ENCODE measurements at regions not wholly inside any gene's neighbourhood (a gene's known extent, or its start where the extent isn't known, plus 50 kb on each side); places are given as distances from the start of the nearest gene placed in this dataset.

GRCh38 chr5:23635938-23636337, 128.5 kb downstream of the PRDM9 start:
- Histone ChIP-seq H3K27ac (ENCODE audit: low read depth in 1 of 2, low read length in 1 of 2) (no peak overlapping the region), H3K9me3 (ENCODE audit: control insufficient read depth in 4 of 4, insufficient read depth in 3 of 4, low read length in 3 of 4) (no peaks in the 10 kb centered on the region), H3K9ac (ENCODE audit: insufficient read depth in 1 of 2, low read length in 2 of 2) (no peak overlapping the region), H3K27me3 (ENCODE audit: control insufficient read depth in 3 of 3, insufficient read depth in 3 of 3, low read length in 2 of 3) (no peaks in the 10 kb centered on the region), H3K4me3 (no peak overlapping the region), H3K36me3 (ENCODE audit: control insufficient read depth in 4 of 4, insufficient read depth in 4 of 4, low read length in 4 of 4) (no peaks in the 10 kb centered on the region), H3K4me1 (ENCODE audit: control insufficient read depth in 5 of 5, insufficient read depth in 5 of 5, low read length in 5 of 5) (no peaks in the 10 kb centered on the region)
- ATAC-seq (ENCODE audit: insufficient read depth, low FRiP score) (no peak), DNase-seq (no peak)
- TF ChIP-seq CTCF (IDR thresholded peaks at IDR 0.05; ENCODE audit: control extremely low read depth, extremely low read depth) = no peak

- H3K27me3 ChIP-seq (ENCODE audit: control insufficient read depth in 3 of 3, insufficient read depth in 3 of 3, low read length in 2 of 3) = no peaks in the 10 kb centered on the region
- ATAC-seq (ENCODE audit: insufficient read depth, low FRiP score) (no peak), DNase-seq (no peak)
- no peaks in the 10 kb centered on the region for H3K4me1 ChIP-seq (ENCODE audit: control insufficient read depth in 5 of 5, insufficient read depth in 5 of 5, low read length in 5 of 5)
- whole genome bisulfite sequencing, 2 donors = 76 to 81% methylated on average over 1 of the region's 1 CpG
- no peak overlapping the region for H3K9ac ChIP-seq (ENCODE audit: insufficient read depth in 1 of 2, low read length in 2 of 2)
- H3K4me3 ChIP-seq = no peak overlapping the region
- H3K9me3 ChIP-seq (ENCODE audit: control insufficient read depth in 4 of 4, insufficient read depth in 3 of 4, low read length in 3 of 4) = no peaks in the 10 kb centered on the region
- H3K27ac ChIP-seq (ENCODE audit: low read depth in 1 of 2, low read length in 1 of 2) = no peak overlapping the region
- no peaks in the 10 kb centered on the region for H3K36me3 ChIP-seq (ENCODE audit: control insufficient read depth in 4 of 4, insufficient read depth in 4 of 4, low read length in 4 of 4)
- no peak for TF ChIP-seq CTCF (IDR thresholded peaks at IDR 0.05; ENCODE audit: control extremely low read depth, extremely low read depth)
Measured at GRCh38 chr5:23639326-23639725, 131.9 kb downstream of the PRDM9 start.

GRCh38 chr5:23648656-23649055, 141.2 kb downstream of the PRDM9 start:
- Histone ChIP-seq H3K9me3 (ENCODE audit: control insufficient read depth in 4 of 4, insufficient read depth in 3 of 4, low read length in 3 of 4) (peaks cover 0 to 3% (median 0%) of the 10 kb centered on the region in 4 donors), H3K4me1 (ENCODE audit: control insufficient read depth in 5 of 5, insufficient read depth in 5 of 5, low read length in 5 of 5) (no peaks in the 10 kb centered on the region), H3K36me3 (ENCODE audit: control insufficient read depth in 4 of 4, insufficient read depth in 4 of 4, low read length in 4 of 4) (no peaks in the 10 kb centered on the region), H3K4me3 (no peak overlapping the region), H3K27me3 (ENCODE audit: control insufficient read depth in 3 of 3, insufficient read depth in 3 of 3, low read length in 2 of 3) (no peaks in the 10 kb centered on the region), H3K9ac (ENCODE audit: insufficient read depth in 1 of 2, low read length in 2 of 2) (no peak overlapping the region), H3K27ac (ENCODE audit: low read depth in 1 of 2, low read length in 1 of 2) (no peak overlapping the region)
- DNase-seq (no peak), ATAC-seq (ENCODE audit: insufficient read depth, low FRiP score) (no peak)
- no peak for TF ChIP-seq CTCF (IDR thresholded peaks at IDR 0.05; ENCODE audit: control extremely low read depth, extremely low read depth)
- 78 to 100% methylated on average over 1 of the region's 1 CpG for WGBS, 2 donors

- 84 to 95% methylated on average over 4 of the region's 4 CpGs for WGBS, 2 donors
- H3K9me3 ChIP-seq (ENCODE audit: control insufficient read depth in 4 of 4, insufficient read depth in 3 of 4, low read length in 3 of 4) = peaks cover 0 to 3% (median 0%) of the 10 kb centered on the region in 4 donors
- no peak for DNase-seq
- H3K36me3 ChIP-seq (ENCODE audit: control insufficient read depth in 4 of 4, insufficient read depth in 4 of 4, low read length in 4 of 4) = no peaks in the 10 kb centered on the region
- H3K9ac ChIP-seq (ENCODE audit: insufficient read depth in 1 of 2, low read length in 2 of 2) = no peak overlapping the region
- H3K4me3 ChIP-seq = no peak overlapping the region
- no peaks in the 10 kb centered on the region for H3K27me3 ChIP-seq (ENCODE audit: control insufficient read depth in 3 of 3, insufficient read depth in 3 of 3, low read length in 2 of 3)
- H3K27ac ChIP-seq (ENCODE audit: low read depth in 1 of 2, low read length in 1 of 2) = no peak overlapping the region
- TF ChIP-seq CTCF (IDR thresholded peaks at IDR 0.05; ENCODE audit: control extremely low read depth, extremely low read depth) = no peak
- ATAC-seq (ENCODE audit: insufficient read depth, low FRiP score) = no peak
- no peaks in the 10 kb centered on the region for H3K4me1 ChIP-seq (ENCODE audit: control insufficient read depth in 5 of 5, insufficient read depth in 5 of 5, low read length in 5 of 5)
Measured at GRCh38 chr5:23649594-23649993, 142.2 kb downstream of the PRDM9 start.
